GM06990 (cell line): ENCODE measurements at regions not wholly inside any gene's neighbourhood (a gene's known extent, or its start where the extent isn't known, plus 50 kb on each side); places are given as distances from the start of the nearest gene placed in this dataset.

Source experiments
- DNase-seq: peaks from one replicate; pipeline ENCODE4 v3.0.0-alpha.2; 2011; ENCODE audit not compliant: insufficient read length; ENCODE audit errors: extremely low read depth
- H3K27me3 ChIP-seq: replicated peaks from 2 replicates; pipeline ENCODE4 v1.6.0; 2011; ENCODE audit warnings: low read length; ENCODE audit not compliant: control insufficient read depth, insufficient read depth
- H3K36me3 ChIP-seq: 2 replicates; pipeline ENCODE4 v1.5.1; 2011; ENCODE audit warnings: low read length; ENCODE audit not compliant: control insufficient read depth, insufficient read depth
- H3K4me3 ChIP-seq: replicated peaks from 2 replicates; pipeline ENCODE4 v1.5.1; 2011; ENCODE audit warnings: low read depth, mild to moderate bottlenecking, control low read depth, low read length
- TF ChIP-seq, protein P1 (sequence below): IDR thresholded peaks from 2 replicates; pipeline ENCODE4 v1.5.1; 2011; ENCODE audit warnings: low read length, control low read depth, mild to moderate bottlenecking, inconsistent platforms; ENCODE audit not compliant: insufficient read depth, poor library complexity, severe bottlenecking

DNA sequence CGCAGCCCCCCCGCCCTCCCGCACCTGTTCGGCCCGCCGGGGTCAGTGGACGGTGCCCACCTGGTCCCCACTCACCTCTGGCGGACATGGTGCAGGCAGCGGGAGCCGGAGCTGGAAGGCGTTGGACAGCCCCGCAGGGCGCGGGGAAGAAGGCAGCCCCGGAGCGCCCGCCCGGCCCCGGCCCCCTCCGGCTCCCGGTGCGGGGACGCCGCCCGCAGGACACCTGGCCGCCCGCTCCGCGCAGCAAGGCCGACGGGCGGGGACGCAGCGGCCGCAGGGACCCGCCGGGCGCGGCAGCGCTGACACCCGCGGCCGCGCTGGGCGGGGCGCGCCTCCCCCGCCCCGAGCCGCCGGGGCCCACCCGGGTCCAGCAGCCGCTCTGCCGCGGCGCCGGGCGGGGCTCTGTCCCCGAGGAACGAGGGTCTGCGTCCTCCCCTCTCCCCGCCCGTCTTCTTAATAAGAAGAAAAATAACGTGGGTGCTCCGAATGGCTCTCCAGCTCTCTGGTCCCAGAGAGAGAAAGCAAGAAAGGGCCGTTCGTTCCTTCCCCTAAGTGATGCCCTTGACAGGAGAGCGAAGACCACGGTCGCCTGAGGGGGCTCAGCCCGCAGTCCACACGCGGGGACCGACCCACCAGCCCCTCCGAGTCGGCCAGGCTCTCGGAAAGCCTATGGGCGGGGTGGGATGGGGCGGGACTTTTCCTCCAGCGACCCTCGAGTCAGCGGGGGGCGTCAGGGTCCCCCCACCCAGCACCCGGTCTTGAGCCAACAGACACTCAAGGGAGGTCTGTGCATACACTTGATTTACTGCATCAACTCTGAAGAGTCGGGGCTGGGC lies 53.4 kb upstream of the FHIP2A start:
- TF ChIP-seq, protein P1, sequence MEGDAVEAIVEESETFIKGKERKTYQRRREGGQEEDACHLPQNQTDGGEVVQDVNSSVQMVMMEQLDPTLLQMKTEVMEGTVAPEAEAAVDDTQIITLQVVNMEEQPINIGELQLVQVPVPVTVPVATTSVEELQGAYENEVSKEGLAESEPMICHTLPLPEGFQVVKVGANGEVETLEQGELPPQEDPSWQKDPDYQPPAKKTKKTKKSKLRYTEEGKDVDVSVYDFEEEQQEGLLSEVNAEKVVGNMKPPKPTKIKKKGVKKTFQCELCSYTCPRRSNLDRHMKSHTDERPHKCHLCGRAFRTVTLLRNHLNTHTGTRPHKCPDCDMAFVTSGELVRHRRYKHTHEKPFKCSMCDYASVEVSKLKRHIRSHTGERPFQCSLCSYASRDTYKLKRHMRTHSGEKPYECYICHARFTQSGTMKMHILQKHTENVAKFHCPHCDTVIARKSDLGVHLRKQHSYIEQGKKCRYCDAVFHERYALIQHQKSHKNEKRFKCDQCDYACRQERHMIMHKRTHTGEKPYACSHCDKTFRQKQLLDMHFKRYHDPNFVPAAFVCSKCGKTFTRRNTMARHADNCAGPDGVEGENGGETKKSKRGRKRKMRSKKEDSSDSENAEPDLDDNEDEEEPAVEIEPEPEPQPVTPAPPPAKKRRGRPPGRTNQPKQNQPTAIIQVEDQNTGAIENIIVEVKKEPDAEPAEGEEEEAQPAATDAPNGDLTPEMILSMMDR, result no peak
- peak overlapping the region; percentile 47 for H3K4me3 ChIP-seq
- no peaks in the 10 kb centered on the region for H3K36me3 ChIP-seq
- DNase-seq, result peak; percentile 1
- no peaks in the 10 kb centered on the region; the same call in 1 of the 2 replicates for H3K27me3 ChIP-seq

DNA sequence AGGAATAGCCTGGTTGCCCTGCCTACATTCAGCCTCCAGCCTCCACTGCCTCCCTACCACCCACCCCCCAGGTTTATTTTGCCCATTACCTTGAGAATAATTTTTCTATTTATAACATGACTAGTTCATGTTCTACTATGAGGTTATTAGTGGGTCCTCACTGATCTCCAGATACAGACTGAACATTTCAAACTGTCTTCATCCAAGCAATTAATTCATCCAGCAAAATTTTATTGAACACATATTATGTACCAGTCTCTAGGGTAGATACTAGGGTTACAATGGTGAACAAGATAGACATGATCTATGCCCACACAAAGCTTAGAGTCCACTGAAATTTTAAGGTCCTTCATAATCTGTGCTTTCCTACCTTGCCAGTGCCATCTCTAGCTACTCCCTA lies 51.6 kb upstream of the FHIP2A start:
- DNase-seq, result no peak
- H3K27me3 ChIP-seq, result no peaks in the 10 kb centered on the region; the same call in 1 of the 2 replicates
- H3K4me3 ChIP-seq, result no peak overlapping the region
- H3K36me3 ChIP-seq, result no peaks in the 10 kb centered on the region
- TF ChIP-seq, protein P1, result no peak

DNA sequence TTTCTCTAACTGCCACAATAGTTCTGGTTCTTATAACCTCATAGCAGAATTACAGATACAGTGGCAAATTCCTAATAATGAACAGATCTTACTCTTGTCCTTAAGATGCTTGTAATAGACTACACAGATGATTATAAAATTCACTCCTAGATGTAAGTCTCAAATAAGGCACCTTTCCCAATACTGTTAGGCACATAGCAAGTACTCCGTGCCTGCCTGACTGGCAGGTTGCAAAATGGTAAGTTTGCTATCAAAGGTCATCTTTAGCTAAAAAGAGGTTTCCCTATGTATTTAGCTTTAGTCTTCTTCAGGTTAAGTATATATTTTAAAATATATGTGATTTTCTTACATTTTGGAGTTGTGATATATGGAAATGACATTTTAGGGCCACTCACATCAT lies 50.4 kb upstream of the FHIP2A start:
- Histone ChIP-seq H3K4me3 (no peak overlapping the region), H3K27me3 (no peaks in the 10 kb centered on the region; the same call in 1 of the 2 replicates), H3K36me3 (no peaks in the 10 kb centered on the region)
- TF ChIP-seq, protein P1, result no peak
- no peak for DNase-seq

DNA sequence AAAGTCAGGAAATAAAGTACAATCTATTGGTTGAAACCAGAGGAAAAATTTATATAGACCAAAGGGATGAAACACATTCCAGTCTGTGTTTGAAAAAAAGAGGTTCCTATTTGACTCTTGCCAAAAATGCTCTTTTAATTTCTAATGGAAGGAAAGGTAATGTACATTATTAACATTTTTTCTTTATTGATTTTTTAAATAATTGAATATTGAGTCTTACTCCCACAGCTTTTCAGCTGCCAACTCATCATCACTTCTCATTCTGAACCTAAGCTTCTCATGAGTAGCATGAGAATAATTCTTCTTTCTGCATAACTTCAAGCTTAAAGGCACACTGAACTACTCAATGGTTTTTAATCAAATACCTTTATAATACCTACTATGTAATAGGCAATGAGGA lies 49.8 kb upstream of the FHIP2A start:
- TF ChIP-seq, protein P1, result no peak
- DNase-seq, result no peak
- Histone ChIP-seq H3K36me3 (no peaks in the 10 kb centered on the region), H3K4me3 (no peak overlapping the region), H3K27me3 (no peaks in the 10 kb centered on the region; the same call in 1 of the 2 replicates)
